Astrocyte of the hippocampus (primary cell): ENCODE measurements at regions not wholly inside any gene's neighbourhood (a gene's known extent, or its start where the extent isn't known, plus 50 kb on each side); places are given as distances from the start of the nearest gene placed in this dataset.

Experiments used
- DNase-seq: peaks from one replicate; pipeline ENCODE4 v3.0.0; 2011; ENCODE audit warnings: low read depth, low spot score

- DNase-seq = no peak
Measured at GRCh38 chr4:163758032-163758431, 263.5 kb downstream of the TMA16 start.

GRCh38 chr4:163762741-163763140, 268.3 kb downstream of the TMA16 start:
- peak; percentile 7 for DNase-seq

GRCh38 chr4:163764569-163764968, 270.1 kb downstream of the TMA16 start:
- DNase-seq = no peak

GRCh38 chr4:163768014-163768413, 273.5 kb downstream of the TMA16 start:
- no peak for DNase-seq

GRCh38 chr4:163772238-163772637, 277.7 kb downstream of the TMA16 start:
- DNase-seq = peak; percentile 39

- DNase-seq = no peak
Measured at GRCh38 chr4:163773940-163774339, 279.4 kb downstream of the TMA16 start.

GRCh38 chr4:163776957-163777356, 282.5 kb downstream of the TMA16 start:
- DNase-seq = no peak

- no peak for DNase-seq
Measured at GRCh38 chr4:163781726-163782125, 287.2 kb downstream of the TMA16 start.

- DNase-seq = no peak
Measured at GRCh38 chr4:163790231-163790630, 295.7 kb downstream of the TMA16 start.

- no peak for DNase-seq
Measured at GRCh38 chr4:163795885-163796284, 301.4 kb downstream of the TMA16 start.

GRCh38 chr4:163804001-163804400, 309.5 kb downstream of the TMA16 start:
- DNase-seq = peak; percentile 2

GRCh38 chr4:163806653-163807052, 312.2 kb downstream of the TMA16 start:
- peak; percentile 7 for DNase-seq

- peak; percentile 23 for DNase-seq
Measured at GRCh38 chr4:163808011-163808410, 313.5 kb downstream of the TMA16 start.

- peak; percentile 18 for DNase-seq
Measured at GRCh38 chr4:163810755-163811154, 316.3 kb downstream of the TMA16 start.

GRCh38 chr4:163815776-163816175, 321.3 kb downstream of the TMA16 start:
- no peak for DNase-seq

GRCh38 chr4:163816494-163816893, 322.0 kb downstream of the TMA16 start:
- DNase-seq = no peak

- DNase-seq = no peak
Measured at GRCh38 chr4:163818673-163819072, 324.2 kb downstream of the TMA16 start.

GRCh38 chr4:163833669-163834068, 339.2 kb downstream of the TMA16 start:
- no peak for DNase-seq

GRCh38 chr4:163846008-163846407, 351.5 kb downstream of the TMA16 start:
- DNase-seq = no peak

- DNase-seq = no peak
Measured at GRCh38 chr4:163852246-163852645, 357.8 kb downstream of the TMA16 start.

- no peak for DNase-seq
Measured at GRCh38 chr4:163857903-163858302, 363.4 kb downstream of the TMA16 start.

- no peak for DNase-seq
Measured at GRCh38 chr4:163858515-163858914, 364.0 kb downstream of the TMA16 start.

GRCh38 chr4:163863082-163863481, 368.6 kb downstream of the TMA16 start:
- DNase-seq = no peak

- no peak for DNase-seq
Measured at GRCh38 chr4:163865010-163865409, 370.5 kb downstream of the TMA16 start.
